Pulmonary artery endothelial cell (primary cell): ENCODE measurements at regions not wholly inside any gene's neighbourhood (a gene's known extent, or its start where the extent isn't known, plus 50 kb on each side); places are given as distances from the start of the nearest gene placed in this dataset.

Experiments
- DNase-seq: peaks from one replicate; pipeline ENCODE4 v3.0.0-alpha.2; 2011; ENCODE audit warnings: low read depth, low spot score

- DNase-seq: no peak
Observed at GRCh38 chr1:94596260-94596659, 54.7 kb upstream of the F3 start.

DNA sequence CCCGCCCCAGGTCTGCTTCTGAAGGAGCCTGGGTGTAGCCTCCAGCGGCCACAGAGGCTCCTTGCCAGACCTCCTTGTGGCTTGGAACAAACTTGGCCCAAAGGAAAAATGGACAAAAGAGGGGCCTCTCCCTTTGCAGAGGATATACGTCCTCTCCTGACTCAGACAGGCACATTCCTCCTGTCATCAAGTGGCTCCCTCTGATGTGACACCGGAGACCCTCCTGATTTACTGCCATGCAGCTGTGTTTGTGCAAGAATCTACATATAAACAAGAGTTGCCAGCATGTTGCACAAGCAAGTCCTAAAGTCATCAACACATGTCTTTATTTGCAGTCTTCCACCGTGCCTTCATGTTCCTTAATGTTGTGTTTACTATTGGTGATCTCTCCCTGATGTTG, 54.1 kb upstream of the F3 start:
- DNase-seq: no peak

DNA sequence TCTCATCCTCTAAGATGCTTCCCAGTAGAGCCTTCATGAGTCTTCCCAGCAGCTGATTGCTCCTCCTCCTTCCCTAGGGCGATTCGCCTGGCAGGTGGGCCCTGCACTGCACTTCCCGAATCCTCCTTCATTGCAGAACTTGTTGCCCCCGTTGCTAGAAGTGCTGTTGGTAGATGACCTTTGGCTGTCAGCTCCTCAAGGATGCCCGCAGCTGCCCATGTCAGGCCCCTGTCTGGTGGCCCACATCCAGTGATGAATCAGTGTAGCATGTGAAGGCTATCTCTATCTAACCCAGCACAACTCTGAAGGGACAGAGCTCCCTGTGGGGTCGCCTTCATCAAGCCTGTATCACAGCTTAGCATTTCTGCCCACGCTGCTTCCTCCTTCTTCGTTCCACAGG, 52.1 kb upstream of the F3 start:
- no peak for DNase-seq

GRCh38 chr1:94592571-94592920, 51.0 kb upstream of the F3 start:
- DNase-seq: no peak

GRCh38 chr1:94591823-94592570, 50.4 kb upstream of the F3 start:
- no peak for DNase-seq
